HG03571 (cell line): ENCODE measurements at regions not wholly inside any gene's neighbourhood (a gene's known extent, or its start where the extent isn't known, plus 50 kb on each side); places are given as distances from the start of the nearest gene placed in this dataset.
"Not testable (repeated sequence)": the region's sequence is repeated elsewhere in the genome, so short reads cannot be mapped to it uniquely, and the experiment has no call there.

Experiments
- ATAC-seq: cut with Tn5 transposase; IDR thresholded peaks from one replicate; pipeline ENCODE4 v1.9.1; 2021; ENCODE audit not compliant: unreplicated experiment

DNA sequence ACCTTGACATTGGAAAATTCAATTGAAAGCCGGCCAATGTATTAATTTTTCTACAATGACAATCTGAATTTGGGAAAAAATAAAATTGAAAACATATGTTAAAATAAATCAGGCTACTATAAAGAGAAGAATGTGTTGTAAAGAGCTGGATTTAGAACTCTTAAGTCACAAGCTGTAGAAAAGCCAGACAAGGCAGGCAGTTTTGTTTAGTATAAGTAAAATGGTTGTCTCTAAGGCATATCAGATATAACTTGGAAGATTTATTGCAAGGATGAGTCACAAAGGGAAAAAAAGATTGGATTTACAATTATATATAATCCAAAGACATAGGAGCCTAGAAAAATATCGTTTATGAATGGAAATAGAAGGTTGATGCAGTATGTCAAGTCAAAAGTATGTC, 549.1 kb upstream of the EPHA5 start:
- ATAC-seq: no peak

DNA sequence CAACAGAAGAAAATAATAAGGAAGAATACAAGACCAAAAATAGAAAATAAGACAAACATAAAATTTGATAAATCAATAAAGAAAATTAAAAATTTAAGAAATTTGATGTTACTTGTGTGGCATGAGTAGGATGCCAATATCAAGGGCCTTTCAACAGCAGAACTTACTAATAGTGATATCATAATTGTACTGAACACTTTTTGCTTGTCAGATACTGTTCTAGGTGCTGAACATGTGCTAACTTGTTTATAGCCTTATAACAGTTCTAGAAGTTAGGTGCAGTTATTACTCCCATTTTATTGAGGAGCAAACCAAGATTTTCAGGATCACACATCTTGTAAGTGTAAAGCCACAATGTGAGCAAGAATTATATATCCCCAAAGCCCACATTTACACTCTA, 546.0 kb upstream of the EPHA5 start:
- ATAC-seq: no peak

DNA sequence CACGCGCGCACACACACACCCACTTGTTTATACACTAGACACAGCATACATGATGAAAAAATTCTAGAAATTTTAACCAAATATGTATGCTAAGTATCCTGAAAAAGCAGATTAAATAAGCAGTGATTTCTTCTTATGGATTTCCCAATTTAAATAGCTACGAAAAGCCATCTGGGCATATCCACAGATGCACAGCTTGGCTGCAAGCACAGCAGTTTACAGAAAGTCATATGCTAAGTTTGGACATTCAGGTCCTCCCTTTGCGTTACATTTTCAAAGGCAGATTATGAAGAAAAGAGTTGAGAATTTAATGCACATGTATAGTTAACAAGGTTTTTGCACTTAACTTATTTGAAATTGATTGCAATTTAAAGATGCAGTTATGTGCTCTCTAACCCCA, 542.2 kb upstream of the EPHA5 start:
- ATAC-seq: no peak

DNA sequence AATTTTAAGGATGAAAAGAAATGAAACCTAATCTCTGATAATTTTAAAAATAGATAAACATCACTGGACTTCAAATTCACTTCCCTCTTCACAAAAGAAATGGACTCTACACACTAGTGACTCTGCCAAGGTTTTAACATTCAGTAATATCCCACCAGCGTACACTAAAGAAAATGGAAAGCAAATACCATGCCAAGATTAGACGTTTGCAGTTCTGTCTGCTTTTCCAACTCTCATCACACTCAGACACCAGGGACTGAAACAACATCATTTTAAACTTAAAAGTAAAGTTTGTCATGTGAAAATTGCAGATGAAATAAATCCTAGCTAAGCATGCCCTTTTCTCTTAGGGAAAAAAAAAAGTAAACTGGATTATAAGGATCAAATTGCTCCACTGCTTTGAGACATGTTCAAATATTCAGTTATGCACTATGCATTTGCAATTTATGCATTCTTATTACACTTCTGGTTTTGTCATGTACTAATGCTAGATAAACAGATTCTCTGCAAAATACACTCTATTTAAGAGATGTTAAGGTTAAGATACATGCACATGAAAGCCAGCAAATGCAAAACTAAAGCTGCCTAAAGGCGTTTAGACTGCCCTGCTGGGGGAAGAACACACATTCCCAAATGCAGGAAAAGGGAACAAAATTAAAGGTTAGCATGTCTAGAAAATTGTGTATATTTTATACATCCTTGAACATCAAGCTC, 534.4 kb upstream of the EPHA5 start:
- ATAC-seq: no peak

DNA sequence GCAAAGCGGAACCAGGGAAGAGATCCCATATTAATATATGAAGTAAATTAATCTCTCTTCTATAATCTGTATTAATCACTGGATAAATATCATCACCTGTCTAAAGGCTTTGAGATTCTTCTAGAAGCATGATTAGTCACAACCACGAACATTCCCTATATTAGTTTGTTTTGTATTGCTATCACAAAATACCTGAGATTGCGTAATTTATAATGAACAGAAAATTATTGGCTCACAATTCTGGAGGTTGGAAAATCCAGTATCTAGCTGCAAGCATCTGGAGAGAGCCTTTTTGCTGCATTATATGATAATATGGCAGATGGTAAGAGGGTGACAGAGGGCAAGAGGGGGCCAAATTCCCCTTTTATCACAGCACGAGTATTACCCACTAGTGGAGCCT, 532.6 kb upstream of the EPHA5 start:
- no peak for ATAC-seq

DNA sequence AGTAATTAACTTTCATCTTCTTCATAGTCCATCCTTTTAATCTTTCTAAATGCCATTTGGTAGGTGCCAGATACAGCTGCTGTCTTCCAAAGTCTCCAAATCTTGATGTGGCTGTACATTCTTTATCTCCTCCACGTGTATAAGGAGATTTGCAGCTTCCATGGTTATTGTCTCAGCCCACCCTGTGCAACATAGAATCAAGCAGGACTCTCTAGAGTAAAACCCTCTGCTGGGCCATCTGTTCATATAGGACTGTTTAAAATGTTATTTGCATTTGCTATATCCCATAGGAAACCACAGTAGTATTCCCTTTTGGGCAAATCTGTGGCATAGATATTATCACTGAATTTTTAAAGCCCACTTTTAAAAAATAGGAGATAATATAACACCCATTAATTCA, 527.2 kb upstream of the EPHA5 start:
- ATAC-seq: no peak

DNA sequence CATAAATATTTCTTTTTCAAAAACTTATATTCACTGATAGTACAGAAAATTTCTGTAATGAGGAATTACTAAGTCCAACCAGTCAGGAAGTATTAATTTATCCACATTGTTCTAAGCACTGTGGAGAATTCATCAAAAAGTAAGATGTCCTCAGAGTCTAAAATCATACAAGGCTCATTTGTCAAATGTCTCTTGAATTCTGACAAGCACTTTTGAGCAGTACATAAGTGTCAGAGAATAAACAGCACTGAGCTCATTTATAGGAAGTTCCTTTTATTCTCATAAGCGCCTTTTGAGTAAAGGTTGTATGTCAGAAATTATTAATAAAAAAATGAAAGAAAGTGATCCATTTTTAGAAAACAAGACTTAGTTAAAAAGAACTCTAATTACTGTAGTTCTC, 523.2 kb upstream of the EPHA5 start:
- no peak for ATAC-seq

DNA sequence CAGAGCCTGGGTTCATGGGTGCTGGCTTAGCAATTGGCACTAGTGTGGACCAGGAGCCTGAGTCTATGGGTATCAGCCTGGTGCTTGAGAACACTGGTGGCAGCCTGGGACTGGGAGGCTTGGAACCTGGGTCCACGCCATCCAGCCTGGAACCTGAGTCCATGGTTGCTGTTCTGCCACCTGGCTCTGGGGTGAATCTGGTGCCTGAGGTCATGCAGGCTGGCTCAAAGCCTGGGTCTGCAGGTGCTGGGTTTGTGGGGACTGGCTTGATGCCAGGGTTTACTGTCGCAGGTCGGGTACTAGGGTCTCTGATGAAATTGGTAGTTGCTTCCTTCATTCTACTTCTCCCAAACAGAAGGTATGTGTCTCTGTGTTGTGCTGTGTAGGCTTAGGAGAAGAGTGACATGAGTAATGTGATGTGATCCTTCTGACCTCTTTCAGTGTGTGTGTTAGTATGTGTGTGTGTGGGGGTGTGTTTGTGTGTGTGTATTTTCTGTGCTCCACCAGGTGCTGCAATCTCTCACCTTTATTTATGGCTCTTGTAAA, 517.0 kb upstream of the EPHA5 start:
- ATAC-seq: no peak

DNA sequence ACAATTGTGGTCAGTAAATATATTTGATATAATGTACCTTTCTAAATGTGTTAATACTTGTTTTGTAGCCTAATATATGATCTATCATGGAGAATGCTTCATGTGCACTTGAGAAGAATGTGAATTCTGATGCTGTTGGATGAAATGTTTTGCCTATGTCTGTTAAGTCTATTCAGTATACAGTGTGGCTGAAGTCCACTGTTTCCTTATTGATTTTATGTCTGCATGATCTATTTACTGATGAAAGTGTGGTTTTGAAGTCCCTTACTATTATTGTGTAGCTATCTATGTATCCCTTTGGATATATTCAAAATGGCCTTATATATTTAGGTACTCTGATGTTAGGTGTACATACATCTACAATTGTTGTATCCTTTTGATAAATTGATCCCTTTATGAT, 515.8 kb upstream of the EPHA5 start:
- ATAC-seq: no peak

DNA sequence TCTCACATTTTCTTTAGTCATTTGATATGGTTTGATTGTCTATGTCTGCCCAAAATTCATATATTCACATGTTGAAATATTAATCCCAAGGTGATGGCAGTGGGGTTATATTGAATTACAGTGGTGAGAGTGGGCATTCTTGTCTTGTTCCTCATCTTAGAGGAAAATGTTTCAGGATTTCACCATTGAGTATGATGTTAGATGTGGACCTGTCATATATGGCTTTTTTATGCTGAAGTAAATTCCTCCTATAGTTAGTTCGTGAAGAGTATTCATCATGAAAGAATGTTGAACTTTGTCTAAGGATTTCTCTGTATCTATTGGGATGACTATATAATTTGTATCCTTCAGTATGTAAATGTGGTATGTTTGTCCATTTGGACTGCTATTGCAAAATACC, 512.3 kb upstream of the EPHA5 start:
- ATAC-seq: no peak

DNA sequence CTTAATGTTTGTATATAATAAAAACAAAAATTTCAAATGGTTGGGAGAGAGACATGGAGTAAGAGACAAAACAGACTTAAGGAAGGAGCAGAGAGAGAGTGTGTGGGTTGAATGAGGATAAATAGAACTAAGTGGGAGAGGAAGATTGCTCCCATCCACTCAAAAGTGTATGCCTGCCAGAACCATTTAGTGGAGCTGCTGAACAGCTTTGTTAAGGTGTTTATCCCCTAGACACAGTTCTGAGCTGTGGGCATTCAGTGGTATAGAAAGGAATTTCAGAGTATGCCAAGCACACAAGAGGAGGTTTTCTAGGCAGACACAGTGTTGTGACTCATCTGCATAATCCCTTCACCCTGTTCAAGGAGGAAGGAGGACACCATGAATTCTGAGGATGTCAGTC, 508.6 kb upstream of the EPHA5 start:
- ATAC-seq: no peak

DNA sequence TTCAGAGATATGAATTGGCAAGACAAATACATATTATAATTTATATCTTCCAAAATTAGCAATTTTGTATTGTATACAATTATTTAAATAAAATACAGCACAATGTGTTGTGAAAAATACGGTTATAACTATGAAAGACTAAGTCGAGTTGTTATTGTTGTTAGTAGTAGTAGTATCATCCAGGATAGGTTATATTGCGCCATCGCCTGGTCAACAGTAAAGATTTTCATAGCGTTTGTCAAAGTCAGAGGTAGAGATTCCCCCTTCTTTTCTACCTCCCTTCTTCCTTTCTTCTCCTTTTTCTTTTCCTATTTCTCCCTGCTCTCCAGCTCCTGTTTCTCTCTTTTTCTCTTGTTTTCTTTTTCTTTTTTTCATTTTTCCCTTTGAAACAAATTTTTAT, 499.1 kb upstream of the EPHA5 start:
- ATAC-seq: no peak

DNA sequence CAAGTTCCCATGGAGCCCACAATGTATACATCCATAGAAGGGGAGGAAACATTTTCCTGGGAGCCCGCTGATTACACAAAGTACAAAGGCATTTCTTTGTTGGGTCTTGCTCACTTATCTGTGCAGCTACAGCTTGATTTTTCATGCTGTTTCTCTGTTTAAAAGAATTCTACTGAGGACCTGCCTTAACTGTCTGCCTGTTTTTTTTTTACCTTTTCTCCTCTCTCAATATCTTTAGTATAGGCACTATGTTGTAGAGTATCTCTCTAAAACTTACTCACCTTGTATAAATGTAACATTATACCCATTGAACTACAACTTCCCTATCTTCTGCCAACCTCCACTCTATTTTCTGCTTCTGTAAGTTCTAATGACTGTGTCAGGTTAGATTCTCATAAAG, 494.6 kb upstream of the EPHA5 start:
- ATAC-seq: no peak

DNA sequence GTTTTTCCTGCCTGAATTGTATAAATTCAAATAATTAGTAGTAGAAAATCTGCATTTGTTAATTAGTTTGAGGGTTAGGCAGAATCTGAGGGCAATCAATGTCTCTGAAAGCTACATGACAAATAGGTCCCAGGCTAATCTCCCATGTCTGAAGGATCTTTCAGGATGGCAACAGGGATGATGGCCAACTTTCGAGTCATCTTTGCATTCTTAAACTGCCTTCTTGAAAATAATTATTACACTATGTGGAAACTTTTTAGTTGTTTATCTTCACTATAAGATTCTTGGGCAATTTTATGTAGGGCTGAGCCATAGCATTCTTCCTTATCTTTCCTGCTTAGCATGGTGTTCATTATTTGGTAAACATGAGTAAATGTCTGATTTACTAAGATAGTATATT, 490.3 kb upstream of the EPHA5 start:
- ATAC-seq: no peak

DNA sequence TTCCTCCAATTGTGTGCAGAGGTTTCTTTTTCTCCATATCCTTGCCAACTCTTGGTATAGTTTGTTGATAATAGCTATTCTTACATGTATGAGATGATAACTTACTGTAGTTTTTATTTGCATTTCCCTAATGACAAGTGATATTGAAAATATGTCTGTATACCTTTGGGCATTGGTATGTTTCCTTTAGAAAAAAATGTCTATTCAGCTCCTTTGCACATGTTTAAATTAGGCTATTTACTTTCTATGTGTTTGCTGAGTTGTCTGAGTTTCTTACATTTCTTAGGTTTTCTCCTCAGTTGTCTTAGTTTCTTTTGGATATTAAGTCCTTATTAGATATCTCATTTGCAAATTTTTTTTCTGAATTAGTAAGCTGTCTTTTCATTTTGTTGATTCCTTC, 487.3 kb upstream of the EPHA5 start:
- no peak for ATAC-seq

DNA sequence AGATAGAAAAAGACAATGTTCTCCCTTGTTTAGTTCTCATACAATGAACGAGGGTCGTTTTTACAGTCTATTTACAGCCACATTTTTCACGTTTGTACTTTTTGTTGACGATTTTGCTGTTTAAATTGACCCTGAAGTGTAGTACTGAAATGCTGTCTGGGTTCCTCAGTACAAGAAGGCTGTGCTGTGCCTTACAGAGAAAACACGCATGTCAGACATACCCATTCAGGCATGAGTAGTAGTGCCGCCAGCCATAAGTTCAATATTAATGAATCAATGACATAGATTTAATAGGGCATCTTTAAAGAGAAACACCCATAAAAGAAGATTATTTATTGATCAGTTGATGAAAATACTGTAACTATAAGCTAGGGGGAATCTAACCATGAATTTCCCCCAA, 459.8 kb upstream of the EPHA5 start:
- ATAC-seq: no peak

DNA sequence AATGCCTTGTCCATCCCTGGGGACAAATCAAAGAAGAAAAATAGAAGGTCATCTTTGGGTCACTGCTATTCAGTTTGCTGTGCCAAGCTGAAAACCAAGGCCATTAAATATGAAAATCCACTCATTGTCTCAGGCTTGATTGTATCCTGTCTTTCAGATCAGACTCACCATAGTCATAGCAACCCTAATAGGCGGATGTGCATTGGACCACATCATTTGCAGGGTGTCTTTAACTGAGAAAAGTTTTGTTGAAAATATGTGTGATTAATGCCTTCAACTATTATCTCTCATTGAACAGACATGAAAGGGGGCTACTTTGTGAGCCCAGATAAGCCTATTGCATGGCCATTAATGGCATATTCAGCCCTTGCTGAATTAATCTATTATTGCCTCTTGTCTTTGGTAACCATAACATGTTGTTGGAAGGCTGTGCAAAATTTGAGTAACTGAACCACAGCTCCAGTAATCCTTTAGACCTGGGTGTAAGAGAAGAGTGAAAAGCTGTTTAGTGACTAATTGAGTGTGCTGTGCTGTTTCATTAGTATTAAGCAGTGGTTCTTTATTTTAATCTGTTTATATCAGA, 453.6 kb upstream of the EPHA5 start:
- no peak for ATAC-seq

DNA sequence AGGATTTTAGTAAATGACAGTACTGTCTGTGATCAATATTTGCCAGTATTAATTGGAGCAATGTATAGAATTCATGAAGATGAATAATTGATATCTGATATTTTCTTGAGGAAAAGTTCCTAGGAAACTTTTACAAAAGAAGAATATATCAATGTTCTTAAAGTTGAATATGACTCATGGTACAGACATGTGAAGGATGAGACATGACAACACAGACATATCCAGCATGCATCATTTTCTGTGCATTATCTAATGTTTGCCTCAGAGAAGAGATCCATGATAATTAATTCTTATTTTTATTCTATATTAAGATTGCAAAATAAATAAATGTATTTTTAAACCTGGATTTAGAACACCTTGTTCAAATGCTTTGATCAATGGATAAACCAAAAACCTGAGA, 452.9 kb upstream of the EPHA5 start:
- no peak for ATAC-seq

DNA sequence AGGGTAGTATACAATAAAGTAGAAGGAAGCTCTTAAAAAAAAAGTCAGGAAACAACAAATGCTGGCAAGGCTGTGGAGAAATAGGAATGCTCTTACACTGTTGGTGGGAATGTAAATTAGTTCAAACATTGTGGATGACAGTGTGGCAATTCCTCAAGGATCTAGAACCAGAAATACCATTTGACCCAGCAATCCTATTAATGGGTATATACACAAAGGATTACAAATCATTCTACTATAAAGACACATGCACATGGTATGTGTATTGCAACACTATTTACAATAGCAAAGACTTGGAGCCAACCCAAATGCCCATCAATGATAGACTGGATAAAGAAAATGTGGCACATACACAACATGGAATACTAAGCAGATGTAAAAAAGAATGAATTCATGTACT, 444.9 kb upstream of the EPHA5 start:
- ATAC-seq: not testable (repeated sequence)

DNA sequence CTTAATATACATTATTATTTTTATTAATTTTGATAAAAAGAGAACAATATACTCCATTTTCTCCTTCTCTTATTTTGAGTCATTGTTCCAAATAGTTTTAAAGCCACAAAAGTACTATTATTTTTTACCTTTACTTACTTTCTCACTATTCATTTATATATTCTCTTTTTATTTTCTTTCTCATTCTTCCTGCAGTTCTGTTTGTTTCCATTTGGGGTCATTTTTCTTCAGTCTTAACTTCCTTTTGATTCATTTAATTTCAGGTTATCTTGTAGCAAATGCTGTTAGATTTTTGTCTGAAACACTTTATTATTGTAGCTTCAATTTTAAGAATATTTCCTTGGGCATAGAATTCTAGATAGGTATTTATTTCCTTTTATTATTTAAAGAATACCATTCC, 438.6 kb upstream of the EPHA5 start:
- no peak for ATAC-seq

DNA sequence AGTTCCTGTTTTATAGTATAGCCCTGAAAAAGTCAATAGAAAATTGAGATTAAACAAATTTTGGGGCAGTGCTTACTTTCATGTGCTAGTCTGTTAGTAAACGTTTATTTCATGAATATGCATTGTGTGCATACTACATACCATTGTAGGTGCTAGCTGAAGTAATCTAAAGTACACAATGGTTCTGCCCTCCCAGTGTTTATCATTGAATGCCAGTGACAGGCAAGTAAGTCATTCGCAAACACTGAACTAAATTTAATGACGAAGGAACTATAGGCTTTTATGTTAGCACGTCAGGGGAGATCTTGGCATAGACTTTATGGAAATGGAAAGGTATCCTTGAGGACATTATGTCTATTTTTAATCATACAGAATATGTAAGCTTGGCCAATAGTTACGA, 426.9 kb upstream of the EPHA5 start:
- ATAC-seq: no peak

DNA sequence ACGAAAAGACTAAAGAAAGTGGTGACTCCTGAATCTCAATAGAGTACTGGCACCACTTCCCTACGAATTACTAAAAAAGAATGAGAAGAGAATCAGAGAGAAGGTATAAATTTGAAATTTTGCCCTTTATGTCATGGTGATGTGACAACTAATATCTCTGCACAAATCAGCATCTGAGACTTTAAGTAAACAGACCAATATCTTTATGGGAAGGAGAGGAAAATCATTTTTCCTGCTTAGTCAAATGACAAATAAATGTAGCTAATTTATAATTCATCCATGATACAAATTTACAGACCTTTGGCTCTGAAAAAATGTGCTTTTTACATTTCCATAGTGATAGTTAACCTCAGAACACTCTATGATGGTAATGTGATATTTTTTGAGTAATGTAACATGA, 424.8 kb upstream of the EPHA5 start:
- ATAC-seq: no peak

DNA sequence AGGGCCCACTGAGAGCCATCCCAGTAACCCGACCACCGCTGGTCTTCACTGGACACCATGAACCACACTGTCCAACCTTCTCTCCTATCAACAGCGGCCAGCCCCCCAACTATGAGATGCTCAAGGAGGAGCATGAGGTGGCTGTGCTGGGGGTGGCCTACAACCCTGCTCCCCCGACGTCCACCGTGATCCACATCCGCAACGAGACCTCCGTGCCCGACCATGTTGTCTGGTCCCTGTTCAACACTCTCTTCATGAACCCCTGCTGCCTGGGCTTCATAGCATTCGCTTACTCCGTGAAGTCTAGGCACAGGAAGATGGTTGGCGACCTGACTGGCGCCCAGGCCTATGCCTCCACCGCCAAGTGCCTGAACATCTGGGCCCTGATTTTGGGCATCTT, 423.8 kb upstream of the EPHA5 start:
- ATAC-seq: no peak
